B cell (primary cell): ENCODE measurements at regions not wholly inside any gene's neighbourhood (a gene's known extent, or its start where the extent isn't known, plus 50 kb on each side); places are given as distances from the start of the nearest gene placed in this dataset.

Source experiments
- ATAC-seq: fragments of 200-7000 bp; cut with Tn5 transposase; one replicate; pipeline ENCODE4 v1.10.0; 2021; ENCODE audit warnings: low read depth, mild to moderate bottlenecking, moderate number of reproducible peaks, moderate library complexity
- CTCF ChIA-PET: fragments of 350-600 bp; sonication (Branson Sonifier 250); formaldehyde crosslinking; loops from one replicate; lab custom pipeline; 2021; ENCODE audit warnings: antibody characterized with exemption, inconsistent platforms; lab: Charles Lee
- POLR2A ChIA-PET: fragments of 350-600 bp; sonication (Branson Sonifier 250); formaldehyde crosslinking; loops from one replicate; lab custom pipeline; 2021; ENCODE audit warnings: antibody characterized with exemption; lab: Charles Lee
- DNase-seq: peaks from one replicate; pipeline ENCODE4 v3.0.0; 2013
- H2AFZ ChIP-seq: 2 replicates; pipeline ENCODE4 v1.6.1; 2012; ENCODE audit warnings: mild to moderate bottlenecking, low read depth, low read length; ENCODE audit not compliant: insufficient read depth, poor library complexity, severe bottlenecking
- H3K27ac ChIP-seq, 2 donors: 1 replicate in 1 of 2; 2 replicates in 1 of 2; pipeline ENCODE4 v1.5.1; 2012 to 2013; ENCODE audit warnings: low read length in 2 of 2, mild to moderate bottlenecking in 2 of 2, moderate library complexity in 1 of 2
- H3K27me3 ChIP-seq, 4 experiments: fragments of 200-600 bp in 1 of 4; sonication (generic) in 1 of 4; replicated peaks in 1 of 4; 1 replicate in 2 of 4; 2 replicates in 2 of 4; pipeline versions ENCODE4 v1.6.1 to v1.7.0; 2013 to 2016; ENCODE audit warnings: low read length in 3 of 4, mild to moderate bottlenecking in 2 of 4, mixed read lengths in 1 of 4, moderate library complexity in 1 of 4; ENCODE audit not compliant: insufficient read depth in 4 of 4, control insufficient read depth in 3 of 4; ENCODE audit errors: control extremely low read depth in 1 of 4
- H3K36me3 ChIP-seq, 2 experiments: replicated peaks in 1 of 2; 1 replicate in 1 of 2; 2 replicates in 1 of 2; pipeline versions ENCODE4 v1.6.1 to v1.7.1; 2013; ENCODE audit warnings: low read length in 1 of 2; ENCODE audit not compliant: insufficient read depth in 2 of 2, control insufficient read depth in 1 of 2; ENCODE audit errors: control extremely low read depth in 1 of 2, extremely low read depth in 1 of 2
- H3K4me1 ChIP-seq, 2 donors: fragments of 200-600 bp in 1 of 2; sonication (generic) in 1 of 2; 1 replicate in 1 of 2; 2 replicates in 1 of 2; pipeline versions ENCODE4 v1.5.1 to v1.6.1; 2013 to 2017; ENCODE audit warnings: low read length in 2 of 2; ENCODE audit not compliant: control insufficient read depth in 2 of 2, insufficient read depth in 2 of 2
- H3K4me2 ChIP-seq: replicated peaks from 2 replicates; pipeline ENCODE3; 2012; ENCODE audit warnings: mild to moderate bottlenecking, low read depth, low read length; ENCODE audit not compliant: poor library complexity, severe bottlenecking
- H3K4me3 ChIP-seq, 5 experiments: fragments of 200-600 bp in 1 of 5; sonication (generic) in 1 of 5; 1 replicate in 3 of 5; 2 replicates in 2 of 5; pipeline versions ENCODE4 v1.5.1 to v1.7.0; 2011 to 2016; ENCODE audit warnings: low read length in 4 of 5, mild to moderate bottlenecking in 4 of 5, low read depth in 2 of 5, control low read depth in 1 of 5, moderate library complexity in 1 of 5; ENCODE audit not compliant: insufficient read depth in 1 of 5; ENCODE audit errors: control extremely low read depth in 1 of 5, extremely low read depth in 1 of 5
- H3K79me2 ChIP-seq: fragments of 200-600 bp; sonication (generic); one replicate; pipeline ENCODE4 v1.6.0; 2016; ENCODE audit warnings: low read length; ENCODE audit not compliant: control insufficient read depth, insufficient read depth
- H3K9ac ChIP-seq: fragments of 200-600 bp; sonication (generic); 2 replicates; pipeline ENCODE4 v1.6.1; 2017; ENCODE audit warnings: mild to moderate bottlenecking, low read length, moderate library complexity
- H3K9me3 ChIP-seq, 3 donors: one replicate each; pipeline versions ENCODE4 v1.6.1 to v1.7.1; 2013; ENCODE audit warnings: low read length in 2 of 3; ENCODE audit not compliant: control insufficient read depth in 2 of 3, insufficient read depth in 1 of 3; ENCODE audit errors: control extremely low read depth in 1 of 3
- H4K20me1 ChIP-seq: 2 replicates; pipeline ENCODE4 v1.6.0; 2012; ENCODE audit warnings: mild to moderate bottlenecking, low read length; ENCODE audit not compliant: insufficient read depth, control insufficient read depth, poor library complexity, severe bottlenecking
- H3K27ac Mint-ChIP-seq: one replicate; pipeline ENCODE4 v1.8.0; 2021; ENCODE audit warnings: mixed read lengths
- H3K27me3 Mint-ChIP-seq: one replicate; pipeline ENCODE4 v1.8.0; 2021; ENCODE audit warnings: mixed read lengths
- H3K4me1 Mint-ChIP-seq: one replicate; pipeline ENCODE4 v1.8.0; 2021; ENCODE audit warnings: mixed read lengths
- H3K4me3 Mint-ChIP-seq: one replicate; pipeline ENCODE4 v1.8.0; 2021; ENCODE audit warnings: mixed read lengths
- H3K9me3 Mint-ChIP-seq: one replicate; pipeline ENCODE4 v1.8.0; 2022; ENCODE audit warnings: mixed read lengths; ENCODE audit not compliant: insufficient read depth
- EZH2 ChIP-seq: IDR thresholded peaks from 2 replicates; pipeline ENCODE4 v1.6.1; 2012; ENCODE audit warnings: borderline replicate concordance, low read depth, mild to moderate bottlenecking, moderate library complexity, low read length; ENCODE audit not compliant: insufficient read depth, poor library complexity, severe bottlenecking
- WGBS: methylation state at CpG from one replicate; pipeline ENCODE4 v1.1.5; 2013; ENCODE audit warnings: missing lambda C conversion rate; ENCODE audit not compliant: insufficient coverage; 5-methylcytosine and 5-hydroxymethylcytosine counted together
- intact Hi-C: fragments of 100-400 bp; cut with micrococcal nuclease; formaldehyde crosslinking; loops from one replicate; pipeline ENCODE4 v1.10.0; 2022
- TF ChIP-seq, protein P1 (sequence below): fragments of 200-600 bp; IDR thresholded peaks from one replicate; pipeline ENCODE4 v1.8.0; 2022; ENCODE audit warnings: antibody characterized with exemption, mild to moderate bottlenecking

DNA sequence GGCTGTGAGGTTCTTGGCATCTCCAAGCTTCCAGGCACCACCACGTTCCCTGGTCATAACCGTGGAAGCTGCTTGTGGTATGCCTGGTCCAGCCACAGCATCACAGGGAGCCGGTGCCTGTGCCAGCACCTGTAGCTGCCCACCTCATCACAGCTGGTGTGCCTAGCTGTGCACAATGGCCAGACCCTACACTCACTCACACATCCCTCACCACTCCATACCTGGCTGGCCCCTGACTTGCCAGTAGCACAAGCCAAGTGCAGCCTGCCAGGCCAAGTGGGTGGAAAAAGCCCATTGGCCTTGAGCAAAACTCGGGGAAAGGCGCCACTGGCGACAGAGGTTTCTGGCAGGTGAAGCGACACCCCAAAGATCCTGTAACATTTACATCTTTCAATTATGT lies 192.3 kb upstream of the MANEA start:
- Histone ChIP-seq H3K79me2 (no peaks in the 10 kb centered on the region), H3K4me3 (no peak overlapping the region), H3K27me3 (no peaks in the 10 kb centered on the region), H3K27ac (no peak overlapping the region), H3K9me3 (peaks cover 0 to 14% (median 0%) of the 10 kb centered on the region in 3 donors), H3K9ac (no peak overlapping the region), H3K4me2 (no peak overlapping the region), H3K4me1 (no peaks in the 10 kb centered on the region), H3K36me3 (no peaks in the 10 kb centered on the region), H4K20me1 (no peaks in the 10 kb centered on the region), H2AFZ (no peak overlapping the region)
- WGBS = 80% methylated on average over 3 of the region's 7 CpGs
- peaks cover 2% of the 10 kb centered on the region for H3K9me3 Mint-ChIP-seq
- no peak for TF ChIP-seq EZH2
- TF ChIP-seq, protein P1, sequence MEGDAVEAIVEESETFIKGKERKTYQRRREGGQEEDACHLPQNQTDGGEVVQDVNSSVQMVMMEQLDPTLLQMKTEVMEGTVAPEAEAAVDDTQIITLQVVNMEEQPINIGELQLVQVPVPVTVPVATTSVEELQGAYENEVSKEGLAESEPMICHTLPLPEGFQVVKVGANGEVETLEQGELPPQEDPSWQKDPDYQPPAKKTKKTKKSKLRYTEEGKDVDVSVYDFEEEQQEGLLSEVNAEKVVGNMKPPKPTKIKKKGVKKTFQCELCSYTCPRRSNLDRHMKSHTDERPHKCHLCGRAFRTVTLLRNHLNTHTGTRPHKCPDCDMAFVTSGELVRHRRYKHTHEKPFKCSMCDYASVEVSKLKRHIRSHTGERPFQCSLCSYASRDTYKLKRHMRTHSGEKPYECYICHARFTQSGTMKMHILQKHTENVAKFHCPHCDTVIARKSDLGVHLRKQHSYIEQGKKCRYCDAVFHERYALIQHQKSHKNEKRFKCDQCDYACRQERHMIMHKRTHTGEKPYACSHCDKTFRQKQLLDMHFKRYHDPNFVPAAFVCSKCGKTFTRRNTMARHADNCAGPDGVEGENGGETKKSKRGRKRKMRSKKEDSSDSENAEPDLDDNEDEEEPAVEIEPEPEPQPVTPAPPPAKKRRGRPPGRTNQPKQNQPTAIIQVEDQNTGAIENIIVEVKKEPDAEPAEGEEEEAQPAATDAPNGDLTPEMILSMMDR = no peak
- intact Hi-C loops = no loop called here
- ChIA-PET CTCF (no interaction called here), POLR2A (no interaction called here)
- H3K27me3 Mint-ChIP-seq = no peaks in the 10 kb centered on the region
- H3K4me1 Mint-ChIP-seq = no peaks in the 10 kb centered on the region
- no peak overlapping the region for H3K27ac Mint-ChIP-seq
- H3K4me3 Mint-ChIP-seq = no peak overlapping the region
- no peak for DNase-seq
- no peak for ATAC-seq

DNA sequence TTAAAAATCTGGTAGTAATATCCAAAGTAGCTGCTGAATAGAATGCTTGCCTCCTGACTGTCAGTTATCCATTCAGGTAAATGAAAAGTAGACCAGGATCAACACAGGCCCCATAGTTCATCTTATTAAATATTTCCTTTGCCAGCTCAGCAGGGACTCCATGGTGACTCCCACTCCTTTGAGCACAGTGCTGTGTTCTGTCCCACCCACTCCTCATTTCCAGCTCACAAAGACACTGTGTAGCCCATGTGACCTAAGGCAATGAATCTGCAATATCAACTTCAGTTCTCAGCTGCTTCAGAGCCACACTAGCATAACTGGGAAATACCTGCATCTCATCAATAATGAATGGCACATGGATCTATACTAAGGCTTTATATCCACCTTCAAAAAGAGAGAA lies 189.5 kb upstream of the MANEA start:
- ATAC-seq (no peak), DNase-seq (no peak)
- H4K20me1 ChIP-seq = no peaks in the 10 kb centered on the region
- no peak overlapping the region for H2AFZ ChIP-seq
- no peak overlapping the region for H3K27ac Mint-ChIP-seq
- H3K9ac ChIP-seq = no peak overlapping the region
- H3K9me3 Mint-ChIP-seq = no peaks in the 10 kb centered on the region
- no peak overlapping the region for H3K4me3 Mint-ChIP-seq
- TF ChIP-seq, protein P1 = no peak
- no peak for TF ChIP-seq EZH2
- no peaks in the 10 kb centered on the region for H3K36me3 ChIP-seq
- H3K4me1 Mint-ChIP-seq = no peaks in the 10 kb centered on the region
- intact Hi-C loops = no loop called here
- H3K27me3 Mint-ChIP-seq = no peaks in the 10 kb centered on the region
- peaks cover 0 to 14% (median 0%) of the 10 kb centered on the region in 3 donors for H3K9me3 ChIP-seq
- no peak overlapping the region for H3K27ac ChIP-seq
- no peaks in the 10 kb centered on the region for H3K27me3 ChIP-seq
- H3K4me2 ChIP-seq = no peak overlapping the region
- no peak overlapping the region for H3K4me3 ChIP-seq
- H3K4me1 ChIP-seq = no peaks in the 10 kb centered on the region
- no peaks in the 10 kb centered on the region for H3K79me2 ChIP-seq
- ChIA-PET POLR2A (no interaction called here), CTCF (no interaction called here)
